Ishikawa (cell line): ENCODE measurements at regions not wholly inside any gene's neighbourhood (a gene's known extent, or its start where the extent isn't known, plus 50 kb on each side); places are given as distances from the start of the nearest gene placed in this dataset.

Source experiments
- CEBPB ChIP-seq: IDR thresholded peaks from 2 replicates; pipeline ENCODE4 v1.6.1; 2012
- CREB1 ChIP-seq: IDR thresholded peaks from 2 replicates; pipeline ENCODE4 v1.6.1; 2012; ENCODE audit warnings: low read depth
- EGR1 ChIP-seq: IDR thresholded peaks from 2 replicates; pipeline ENCODE4 v1.6.1; 2012
- EP300 ChIP-seq: IDR thresholded peaks from 2 replicates; pipeline ENCODE4 v1.6.1; 2012; ENCODE audit warnings: borderline replicate concordance
- FOXM1 ChIP-seq: IDR thresholded peaks from 2 replicates; pipeline ENCODE4 v1.6.1; 2012; ENCODE audit warnings: low read depth, borderline replicate concordance
- MAX ChIP-seq: IDR thresholded peaks from 2 replicates; pipeline ENCODE4 v1.6.1; 2012
- RAD21 ChIP-seq: IDR thresholded peaks from 2 replicates; pipeline ENCODE4 v1.6.1; 2012; ENCODE audit warnings: low read depth
- REST ChIP-seq: IDR thresholded peaks from 2 replicates; pipeline ENCODE4 v1.6.1; 2012; ENCODE audit warnings: low read depth, mild to moderate bottlenecking
- TAF1 ChIP-seq: IDR thresholded peaks from 2 replicates; pipeline ENCODE4 v1.6.1; 2012; ENCODE audit warnings: low read depth, mild to moderate bottlenecking
- TCF12 ChIP-seq: IDR thresholded peaks from 2 replicates; pipeline ENCODE4 v1.6.1; 2012; ENCODE audit warnings: low read depth
- TEAD4 ChIP-seq: IDR thresholded peaks from 2 replicates; pipeline ENCODE4 v1.6.1; 2012
- YY1 ChIP-seq: IDR thresholded peaks from 2 replicates; pipeline ENCODE4 v1.6.1; 2012; ENCODE audit warnings: low read depth

- TF ChIP-seq CEBPB: no peak
- no peak for TF ChIP-seq TAF1
- no peak for TF ChIP-seq YY1
- TF ChIP-seq CREB1: no peak
- TF ChIP-seq MAX: no peak
- no peak for TF ChIP-seq EGR1
- TF ChIP-seq RAD21: no peak
- TF ChIP-seq FOXM1: no peak
- no peak for TF ChIP-seq TCF12
- no peak for TF ChIP-seq EP300
- no peak for TF ChIP-seq REST
- TF ChIP-seq TEAD4: no peak
Observed at GRCh38 chr13:91212231-91212630, 135.3 kb upstream of the MIR17HG start.
